ENCODE measurements at regions not wholly inside any gene's neighbourhood (a gene's known extent, or its start where the extent isn't known, plus 50 kb on each side); places are given as distances from the start of the nearest gene placed in this dataset.
"Not testable (repeated sequence)": the region's sequence is repeated elsewhere in the genome, so short reads cannot be mapped to it uniquely, and the experiment has no call there.

- peaks cover 20 to 27% (median 26%) of the 10 kb centered on the region in 3 donors for H3K4me1 Mint-ChIP-seq
- H3K9me3 ChIP-seq; H3K27ac Mint-ChIP-seq; H3K4me3 ChIP-seq (ENCODE audit: control insufficient read depth in 1 of 2, extremely low read depth in 1 of 2, low read length in 1 of 2); H3K27me3 Mint-ChIP-seq; POLR2A ChIA-PET; H3K27me3 ChIP-seq (replicated peaks in 1 of 2; ENCODE audit: control insufficient read depth in 2 of 2, extremely low read depth in 1 of 2, insufficient read depth in 2 of 2, low read length in 1 of 2); H3K9me3 Mint-ChIP-seq; H3K36me3 ChIP-seq (ENCODE audit: control insufficient read depth in 2 of 2, extremely low read depth in 1 of 2, insufficient read depth in 1 of 2, low read length in 1 of 2); DNase-seq; H3K27ac ChIP-seq (ENCODE audit: low read length); H3K36me3 Mint-ChIP-seq; CTCF ChIA-PET; ATAC-seq (replicated peaks in 1 of 4): not testable (repeated sequence)
- WGBS (ENCODE audit: insufficient coverage), result 83% methylated on average over 1 of the region's 4 CpGs
- H3K4me1 ChIP-seq (ENCODE audit: control insufficient read depth in 1 of 2, extremely low read depth in 1 of 2, insufficient read depth in 2 of 2, low read length in 2 of 2), result peaks cover 4 to 17% of the 10 kb centered on the region in 2 experiments
- peak overlapping the region in 1 of 3 donors; percentile 47 for H3K4me3 Mint-ChIP-seq
Measured at GRCh38 chr16:29224675-29225074, 181.8 kb downstream of the NPIPB11 start.

- H3K9me3 ChIP-seq; H3K27ac ChIP-seq (ENCODE audit: low read length); H3K27me3 Mint-ChIP-seq; H3K4me3 ChIP-seq (ENCODE audit: control insufficient read depth in 1 of 2, extremely low read depth in 1 of 2, low read length in 1 of 2); H3K27me3 ChIP-seq (replicated peaks in 1 of 2; ENCODE audit: control insufficient read depth in 2 of 2, extremely low read depth in 1 of 2, insufficient read depth in 2 of 2, low read length in 1 of 2); H3K9me3 Mint-ChIP-seq; H3K27ac Mint-ChIP-seq; DNase-seq; H3K4me3 Mint-ChIP-seq; ATAC-seq (replicated peaks in 1 of 4); CTCF ChIA-PET; H3K36me3 ChIP-seq (ENCODE audit: control insufficient read depth in 2 of 2, extremely low read depth in 1 of 2, insufficient read depth in 1 of 2, low read length in 1 of 2); POLR2A ChIA-PET: not testable (repeated sequence)
- H3K4me1 Mint-ChIP-seq, result peaks cover 17 to 26% (median 24%) of the 10 kb centered on the region in 3 donors
- H3K4me1 ChIP-seq (ENCODE audit: control insufficient read depth in 1 of 2, extremely low read depth in 1 of 2, insufficient read depth in 2 of 2, low read length in 2 of 2), result peaks cover 2 to 11% of the 10 kb centered on the region in 2 experiments
- peaks cover 18% of the 10 kb centered on the region for H3K36me3 Mint-ChIP-seq
- 100% methylated on average over 1 of the region's 7 CpGs for WGBS (ENCODE audit: insufficient coverage)
Measured at GRCh38 chr16:29222615-29223014, 183.9 kb downstream of the NPIPB11 start.

GRCh38 chr16:29222008-29222407 is 184.5 kb downstream of the NPIPB11 start:
- peaks cover 24% of the 10 kb centered on the region for H3K36me3 Mint-ChIP-seq
- ATAC-seq (replicated peaks in 1 of 4); H3K4me3 Mint-ChIP-seq; H3K4me3 ChIP-seq (ENCODE audit: control insufficient read depth in 1 of 2, extremely low read depth in 1 of 2, low read length in 1 of 2); H3K27ac Mint-ChIP-seq; H3K9me3 ChIP-seq; H3K27me3 Mint-ChIP-seq; H3K27me3 ChIP-seq (replicated peaks in 1 of 2; ENCODE audit: control insufficient read depth in 2 of 2, extremely low read depth in 1 of 2, insufficient read depth in 2 of 2, low read length in 1 of 2); H3K9me3 Mint-ChIP-seq; POLR2A ChIA-PET; DNase-seq; CTCF ChIA-PET; H3K36me3 ChIP-seq (ENCODE audit: control insufficient read depth in 2 of 2, extremely low read depth in 1 of 2, insufficient read depth in 1 of 2, low read length in 1 of 2); H3K27ac ChIP-seq (ENCODE audit: low read length): not testable (repeated sequence)
- H3K4me1 Mint-ChIP-seq, result peaks cover 16 to 26% (median 24%) of the 10 kb centered on the region in 3 donors
- peaks cover 2 to 11% of the 10 kb centered on the region in 2 experiments for H3K4me1 ChIP-seq (ENCODE audit: control insufficient read depth in 1 of 2, extremely low read depth in 1 of 2, insufficient read depth in 2 of 2, low read length in 2 of 2)
- WGBS (ENCODE audit: insufficient coverage), result 89% methylated on average over 1 of the region's 8 CpGs

GRCh38 chr16:29221281-29221955 is 185.1 kb downstream of the NPIPB11 start:
- WGBS (ENCODE audit: insufficient coverage), result 100% methylated on average over 5 of the region's 10 CpGs
- H3K27ac ChIP-seq (ENCODE audit: low read length), result not testable (repeated sequence)

GRCh38 chr16:29220647-29221191 is 185.8 kb downstream of the NPIPB11 start:
- DNase-seq; H3K27me3 ChIP-seq (replicated peaks in 1 of 2; ENCODE audit: control insufficient read depth in 2 of 2, extremely low read depth in 1 of 2, insufficient read depth in 2 of 2, low read length in 1 of 2); H3K9me3 Mint-ChIP-seq; H3K27ac ChIP-seq (ENCODE audit: low read length); ATAC-seq (replicated peaks in 1 of 4); H3K36me3 ChIP-seq (ENCODE audit: control insufficient read depth in 2 of 2, extremely low read depth in 1 of 2, insufficient read depth in 1 of 2, low read length in 1 of 2); POLR2A ChIA-PET; H3K27ac Mint-ChIP-seq; CTCF ChIA-PET; H3K9me3 ChIP-seq; H3K4me3 Mint-ChIP-seq; H3K4me3 ChIP-seq (ENCODE audit: control insufficient read depth in 1 of 2, extremely low read depth in 1 of 2, low read length in 1 of 2); H3K27me3 Mint-ChIP-seq: not testable (repeated sequence)
- peaks cover 18 to 26% (median 18%) of the 10 kb centered on the region in 3 donors for H3K4me1 Mint-ChIP-seq
- 96% methylated on average over 5 of the region's 36 CpGs for WGBS (ENCODE audit: insufficient coverage)
- H3K36me3 Mint-ChIP-seq, result peaks cover 26% of the 10 kb centered on the region
- H3K4me1 ChIP-seq (ENCODE audit: control insufficient read depth in 1 of 2, extremely low read depth in 1 of 2, insufficient read depth in 2 of 2, low read length in 2 of 2), result peaks cover 2 to 11% of the 10 kb centered on the region in 2 experiments

More at GRCh38 chr16:29221281-29221955, 185.1 kb downstream of the NPIPB11 start:
- ATAC-seq (replicated peaks in 1 of 4); H3K9me3 ChIP-seq; H3K4me3 ChIP-seq (ENCODE audit: control insufficient read depth in 1 of 2, extremely low read depth in 1 of 2, low read length in 1 of 2); H3K27me3 Mint-ChIP-seq; H3K27me3 ChIP-seq (replicated peaks in 1 of 2; ENCODE audit: control insufficient read depth in 2 of 2, extremely low read depth in 1 of 2, insufficient read depth in 2 of 2, low read length in 1 of 2); H3K4me3 Mint-ChIP-seq; POLR2A ChIA-PET; CTCF ChIA-PET; DNase-seq; H3K36me3 ChIP-seq (ENCODE audit: control insufficient read depth in 2 of 2, extremely low read depth in 1 of 2, insufficient read depth in 1 of 2, low read length in 1 of 2); H3K27ac Mint-ChIP-seq; H3K9me3 Mint-ChIP-seq: not testable (repeated sequence)
- peaks cover 2 to 11% of the 10 kb centered on the region in 2 experiments for H3K4me1 ChIP-seq (ENCODE audit: control insufficient read depth in 1 of 2, extremely low read depth in 1 of 2, insufficient read depth in 2 of 2, low read length in 2 of 2)
- Mint-ChIP-seq H3K36me3 (peaks cover 26% of the 10 kb centered on the region), H3K4me1 (peaks cover 18 to 26% (median 20%) of the 10 kb centered on the region in 3 donors)

GRCh38 chr16:29219966-29220646 is 186.4 kb downstream of the NPIPB11 start:
- POLR2A ChIA-PET; H3K9me3 ChIP-seq; H3K27me3 ChIP-seq (replicated peaks in 1 of 2; ENCODE audit: control insufficient read depth in 2 of 2, extremely low read depth in 1 of 2, insufficient read depth in 2 of 2, low read length in 1 of 2); H3K4me3 Mint-ChIP-seq; H3K27ac Mint-ChIP-seq; H3K36me3 ChIP-seq (ENCODE audit: control insufficient read depth in 2 of 2, extremely low read depth in 1 of 2, insufficient read depth in 1 of 2, low read length in 1 of 2); H3K27me3 Mint-ChIP-seq; H3K4me3 ChIP-seq (ENCODE audit: control insufficient read depth in 1 of 2, extremely low read depth in 1 of 2, low read length in 1 of 2); ATAC-seq (replicated peaks in 1 of 4); CTCF ChIA-PET; H3K9me3 Mint-ChIP-seq; H3K27ac ChIP-seq (ENCODE audit: low read length): not testable (repeated sequence)
- peak in 1 of 35 experiments; percentile 7 for DNase-seq
- peaks cover 18 to 26% (median 18%) of the 10 kb centered on the region in 3 donors for H3K4me1 Mint-ChIP-seq
- 96% methylated on average over 6 of the region's 24 CpGs for WGBS (ENCODE audit: insufficient coverage)
- H3K36me3 Mint-ChIP-seq, result peaks cover 26% of the 10 kb centered on the region
- peaks cover 2 to 11% of the 10 kb centered on the region in 2 experiments for H3K4me1 ChIP-seq (ENCODE audit: control insufficient read depth in 1 of 2, extremely low read depth in 1 of 2, insufficient read depth in 2 of 2, low read length in 2 of 2)

Data from T-cell (primary cell).